ENCODE measurements at regions not wholly inside any gene's neighbourhood (a gene's known extent, or its start where the extent isn't known, plus 50 kb on each side); places are given as distances from the start of the nearest gene placed in this dataset.

DNA sequence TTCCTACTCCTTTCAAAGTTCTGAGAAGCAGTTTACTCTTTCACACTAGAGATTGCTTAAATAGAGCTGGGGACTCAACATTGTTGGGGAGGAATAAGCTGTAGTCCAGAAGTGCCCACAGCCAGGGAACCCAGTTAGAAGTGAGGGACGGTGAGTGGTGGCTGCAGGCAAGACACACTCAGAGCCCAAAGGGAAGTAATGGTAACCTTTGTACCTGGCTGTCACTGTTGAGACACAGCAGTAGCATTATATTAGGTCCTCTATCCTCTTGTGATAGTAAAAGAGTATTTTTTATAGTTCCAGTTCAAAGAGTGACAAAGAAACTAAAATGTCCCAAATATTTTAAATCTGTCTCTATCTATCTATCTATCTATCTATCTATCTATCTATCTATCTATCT is 263.3 kb downstream of the TTC6 start:
- TF ChIP-seq, protein P1, sequence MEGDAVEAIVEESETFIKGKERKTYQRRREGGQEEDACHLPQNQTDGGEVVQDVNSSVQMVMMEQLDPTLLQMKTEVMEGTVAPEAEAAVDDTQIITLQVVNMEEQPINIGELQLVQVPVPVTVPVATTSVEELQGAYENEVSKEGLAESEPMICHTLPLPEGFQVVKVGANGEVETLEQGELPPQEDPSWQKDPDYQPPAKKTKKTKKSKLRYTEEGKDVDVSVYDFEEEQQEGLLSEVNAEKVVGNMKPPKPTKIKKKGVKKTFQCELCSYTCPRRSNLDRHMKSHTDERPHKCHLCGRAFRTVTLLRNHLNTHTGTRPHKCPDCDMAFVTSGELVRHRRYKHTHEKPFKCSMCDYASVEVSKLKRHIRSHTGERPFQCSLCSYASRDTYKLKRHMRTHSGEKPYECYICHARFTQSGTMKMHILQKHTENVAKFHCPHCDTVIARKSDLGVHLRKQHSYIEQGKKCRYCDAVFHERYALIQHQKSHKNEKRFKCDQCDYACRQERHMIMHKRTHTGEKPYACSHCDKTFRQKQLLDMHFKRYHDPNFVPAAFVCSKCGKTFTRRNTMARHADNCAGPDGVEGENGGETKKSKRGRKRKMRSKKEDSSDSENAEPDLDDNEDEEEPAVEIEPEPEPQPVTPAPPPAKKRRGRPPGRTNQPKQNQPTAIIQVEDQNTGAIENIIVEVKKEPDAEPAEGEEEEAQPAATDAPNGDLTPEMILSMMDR (IDR thresholded peaks at IDR 0.05; ENCODE audit: poor library complexity, severe bottlenecking), result no peak
- TF ChIP-seq TAF1 (IDR thresholded peaks at IDR 0.05; ENCODE audit: low read depth) (no peak), MXI1 (conservative IDR thresholded peaks at IDR 0.05; ENCODE audit: poor library complexity, severe bottlenecking) (no peak), POLR2AphosphoS5 (IDR thresholded peaks at IDR 0.05) (no peak), EP300 (conservative IDR thresholded peaks at IDR 0.05; ENCODE audit: poor library complexity, severe bottlenecking) (no peak), EZH2 (IDR thresholded peaks at IDR 0.05; ENCODE audit: borderline replicate concordance, insufficient read depth, low read length, poor library complexity, severe bottlenecking) (no peak)
- TF ChIP-seq, protein P2, sequence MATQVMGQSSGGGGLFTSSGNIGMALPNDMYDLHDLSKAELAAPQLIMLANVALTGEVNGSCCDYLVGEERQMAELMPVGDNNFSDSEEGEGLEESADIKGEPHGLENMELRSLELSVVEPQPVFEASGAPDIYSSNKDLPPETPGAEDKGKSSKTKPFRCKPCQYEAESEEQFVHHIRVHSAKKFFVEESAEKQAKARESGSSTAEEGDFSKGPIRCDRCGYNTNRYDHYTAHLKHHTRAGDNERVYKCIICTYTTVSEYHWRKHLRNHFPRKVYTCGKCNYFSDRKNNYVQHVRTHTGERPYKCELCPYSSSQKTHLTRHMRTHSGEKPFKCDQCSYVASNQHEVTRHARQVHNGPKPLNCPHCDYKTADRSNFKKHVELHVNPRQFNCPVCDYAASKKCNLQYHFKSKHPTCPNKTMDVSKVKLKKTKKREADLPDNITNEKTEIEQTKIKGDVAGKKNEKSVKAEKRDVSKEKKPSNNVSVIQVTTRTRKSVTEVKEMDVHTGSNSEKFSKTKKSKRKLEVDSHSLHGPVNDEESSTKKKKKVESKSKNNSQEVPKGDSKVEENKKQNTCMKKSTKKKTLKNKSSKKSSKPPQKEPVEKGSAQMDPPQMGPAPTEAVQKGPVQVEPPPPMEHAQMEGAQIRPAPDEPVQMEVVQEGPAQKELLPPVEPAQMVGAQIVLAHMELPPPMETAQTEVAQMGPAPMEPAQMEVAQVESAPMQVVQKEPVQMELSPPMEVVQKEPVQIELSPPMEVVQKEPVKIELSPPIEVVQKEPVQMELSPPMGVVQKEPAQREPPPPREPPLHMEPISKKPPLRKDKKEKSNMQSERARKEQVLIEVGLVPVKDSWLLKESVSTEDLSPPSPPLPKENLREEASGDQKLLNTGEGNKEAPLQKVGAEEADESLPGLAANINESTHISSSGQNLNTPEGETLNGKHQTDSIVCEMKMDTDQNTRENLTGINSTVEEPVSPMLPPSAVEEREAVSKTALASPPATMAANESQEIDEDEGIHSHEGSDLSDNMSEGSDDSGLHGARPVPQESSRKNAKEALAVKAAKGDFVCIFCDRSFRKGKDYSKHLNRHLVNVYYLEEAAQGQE (IDR thresholded peaks at IDR 0.05; ENCODE audit: borderline replicate concordance), result no peak

Data from neural cell (in vitro differentiated cells).